PC-9 (cell line): ENCODE measurements at regions not wholly inside any gene's neighbourhood (a gene's known extent, or its start where the extent isn't known, plus 50 kb on each side); places are given as distances from the start of the nearest gene placed in this dataset.

ENCODE experiments used
- BruUV-seq: library from RNA; stranded (reverse); fragments of 400-500 nt; replicated peaks from 2 replicates; lab custom pipeline; 2021; lab: Mats Ljungman, UMichigan
- CTCF ChIA-PET: fragments of 300-600 bp; sonication (Branson Sonifier 250); formaldehyde crosslinking; loops from one replicate; lab custom pipeline; 2022; ENCODE audit warnings: antibody characterized with exemption; lab: Charles Lee
- POLR2A ChIA-PET: fragments of 300-600 bp; sonication (Branson Sonifier 250); formaldehyde crosslinking; loops from one replicate; lab custom pipeline; 2022; ENCODE audit warnings: antibody characterized with exemption; ENCODE audit not compliant: unreplicated experiment; lab: Charles Lee
- DNase-seq, 2 experiments: peaks; one replicate each; pipeline versions ENCODE4 v3.0.0 to v3.0.0-alpha.2; 2015 to 2022; ENCODE audit warnings: mixed read lengths in 1 of 2
- H2AFZ ChIP-seq: fragments of 200-600 bp; sonication (generic); 2 replicates; pipeline ENCODE4 v1.8.1; 2017; ENCODE audit warnings: antibody characterized with exemption
- H3F3A ChIP-seq: fragments of 200-600 bp; sonication (generic); 2 replicates; pipeline ENCODE4 v1.8.1; 2017; ENCODE audit warnings: antibody characterized with exemption, mild to moderate bottlenecking, low read depth; ENCODE audit not compliant: insufficient read depth
- H3K27ac ChIP-seq: fragments of 200-600 bp; sonication (generic); 2 replicates; pipeline ENCODE4 v1.6.1; 2016; ENCODE audit warnings: mixed run types
- H3K27me3 ChIP-seq: fragments of 200-600 bp; sonication (generic); 2 replicates; pipeline ENCODE4 v1.6.1; 2016; ENCODE audit warnings: low read depth, mixed run types; ENCODE audit not compliant: insufficient read depth
- H3K36me3 ChIP-seq: fragments of 200-600 bp; sonication (generic); 2 replicates; pipeline ENCODE4 v1.6.1; 2016; ENCODE audit warnings: low read depth, mixed run types
- H3K4me1 ChIP-seq: fragments of 200-600 bp; sonication (generic); replicated peaks from 2 replicates; pipeline ENCODE4 v1.6.1; 2016; ENCODE audit warnings: mixed run types; ENCODE audit not compliant: insufficient read depth
- H3K4me2 ChIP-seq: fragments of 200-600 bp; sonication (generic); 2 replicates; pipeline ENCODE4 v1.6.1; 2017; ENCODE audit warnings: mixed run types
- H3K4me3 ChIP-seq: fragments of 200-600 bp; sonication (generic); 2 replicates; pipeline ENCODE4 v1.6.1; 2016; ENCODE audit warnings: mixed run types
- H3K79me2 ChIP-seq: fragments of 200-600 bp; sonication (generic); 2 replicates; pipeline ENCODE4 v1.6.1; 2017; ENCODE audit warnings: low read depth, mixed run types
- H3K9me2 ChIP-seq: fragments of 200-600 bp; sonication (generic); 2 replicates; pipeline ENCODE4 v1.8.1; 2017; ENCODE audit warnings: mild to moderate bottlenecking; ENCODE audit not compliant: insufficient read depth
- H3K9me3 ChIP-seq: fragments of 200-600 bp; sonication (generic); 2 replicates; pipeline ENCODE4 v1.8.1; 2016; ENCODE audit warnings: low read depth; ENCODE audit not compliant: insufficient read depth
- H4K20me1 ChIP-seq: fragments of 200-600 bp; sonication (generic); 2 replicates; pipeline ENCODE4 v1.8.1; 2017; ENCODE audit not compliant: insufficient read depth
- EZH2 ChIP-seq: fragments of 200-600 bp; sonication (generic); IDR thresholded peaks from 2 replicates; pipeline ENCODE4 v1.8.0; 2017; ENCODE audit warnings: antibody characterized with exemption, low read depth
- intact Hi-C: fragments of 100-400 bp; cut with micrococcal nuclease; formaldehyde crosslinking; loops from one replicate; pipeline ENCODE4 v1.10.0; 2022; ENCODE audit not compliant: unreplicated experiment
- TF ChIP-seq, protein P1 (sequence below): fragments of 200-600 bp; sonication (generic); conservative IDR thresholded peaks from 2 replicates; pipeline ENCODE4 v1.6.1; 2017; ENCODE audit warnings: mixed run types, antibody characterized with exemption, mild to moderate bottlenecking, moderate library complexity

DNA sequence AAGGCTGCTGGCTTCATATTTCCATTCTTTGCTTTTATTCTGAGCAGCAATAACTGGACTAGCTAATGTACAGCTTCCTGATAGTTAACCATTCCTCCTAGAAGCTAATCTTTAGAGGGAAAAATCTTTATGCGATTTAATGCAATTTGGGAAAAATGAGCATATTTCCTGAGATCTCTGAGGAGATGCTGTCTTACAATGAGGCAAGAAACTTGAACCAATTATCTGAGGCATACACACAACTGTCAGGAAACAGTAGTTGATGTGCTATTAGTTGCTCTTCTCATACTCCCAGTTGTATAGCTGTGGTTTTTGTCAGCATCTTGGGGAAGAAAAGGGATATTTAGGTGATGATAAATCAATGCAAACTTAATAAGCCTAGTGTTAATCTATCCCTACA, 265.9 kb downstream of the NEBL start:
- DNase-seq = no peak
- H3K4me2 ChIP-seq = no peak overlapping the region
- H3K4me3 ChIP-seq = no peak overlapping the region
- ChIA-PET CTCF (no interaction called here), POLR2A (interaction anchor here (0.6 kb wide), 1 partner anchor 1473 kb away, joined by 3 read pairs; no protein-coding TSS in a partner anchor)
- TF ChIP-seq, protein P1, sequence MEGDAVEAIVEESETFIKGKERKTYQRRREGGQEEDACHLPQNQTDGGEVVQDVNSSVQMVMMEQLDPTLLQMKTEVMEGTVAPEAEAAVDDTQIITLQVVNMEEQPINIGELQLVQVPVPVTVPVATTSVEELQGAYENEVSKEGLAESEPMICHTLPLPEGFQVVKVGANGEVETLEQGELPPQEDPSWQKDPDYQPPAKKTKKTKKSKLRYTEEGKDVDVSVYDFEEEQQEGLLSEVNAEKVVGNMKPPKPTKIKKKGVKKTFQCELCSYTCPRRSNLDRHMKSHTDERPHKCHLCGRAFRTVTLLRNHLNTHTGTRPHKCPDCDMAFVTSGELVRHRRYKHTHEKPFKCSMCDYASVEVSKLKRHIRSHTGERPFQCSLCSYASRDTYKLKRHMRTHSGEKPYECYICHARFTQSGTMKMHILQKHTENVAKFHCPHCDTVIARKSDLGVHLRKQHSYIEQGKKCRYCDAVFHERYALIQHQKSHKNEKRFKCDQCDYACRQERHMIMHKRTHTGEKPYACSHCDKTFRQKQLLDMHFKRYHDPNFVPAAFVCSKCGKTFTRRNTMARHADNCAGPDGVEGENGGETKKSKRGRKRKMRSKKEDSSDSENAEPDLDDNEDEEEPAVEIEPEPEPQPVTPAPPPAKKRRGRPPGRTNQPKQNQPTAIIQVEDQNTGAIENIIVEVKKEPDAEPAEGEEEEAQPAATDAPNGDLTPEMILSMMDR = no peak
- TF ChIP-seq EZH2 = no peak
- no peaks in the 10 kb centered on the region for H3K36me3 ChIP-seq
- no peaks in the 10 kb centered on the region for H3F3A ChIP-seq
- H3K79me2 ChIP-seq = no peaks in the 10 kb centered on the region
- H3K9me2 ChIP-seq = no peaks in the 10 kb centered on the region
- H2AFZ ChIP-seq = no peak overlapping the region
- intact Hi-C loops = no loop called here
- H3K27ac ChIP-seq = no peak overlapping the region
- no peaks in the 10 kb centered on the region for H3K9me3 ChIP-seq
- no peaks in the 10 kb centered on the region for H3K4me1 ChIP-seq
- no TSS peak for BruUV-seq
- no peaks in the 10 kb centered on the region for H3K27me3 ChIP-seq
- H4K20me1 ChIP-seq = no peaks in the 10 kb centered on the region

DNA sequence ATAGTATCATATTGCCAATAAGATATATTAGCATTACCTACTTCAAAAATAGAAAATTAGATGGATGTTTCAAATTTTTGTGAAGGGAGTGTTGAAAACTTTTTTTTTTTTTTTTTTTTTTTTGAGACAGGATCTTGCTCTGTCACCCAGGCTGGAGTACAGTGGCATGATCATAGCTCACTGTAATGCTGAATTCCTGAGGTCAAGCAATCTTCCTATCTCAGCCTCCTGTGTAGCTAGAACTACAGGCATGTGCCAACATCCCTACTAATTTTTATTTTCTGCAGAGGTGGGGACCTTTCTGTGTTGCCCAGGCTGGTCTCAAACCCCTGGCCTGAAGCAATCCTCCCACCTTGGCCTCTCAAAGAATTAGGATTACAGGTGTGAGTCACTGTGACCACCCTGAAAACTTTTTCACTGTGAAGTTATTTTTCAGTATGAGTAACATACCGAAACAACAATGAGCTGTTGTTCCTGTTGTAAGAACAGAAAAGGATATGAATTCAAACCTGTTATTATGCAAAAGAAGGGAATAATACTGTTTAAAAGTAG, 266.9 kb downstream of the NEBL start:
- CTCF ChIA-PET = no interaction called here
- Histone ChIP-seq H3K27ac (no peak overlapping the region), H3K27me3 (no peaks in the 10 kb centered on the region), H4K20me1 (no peaks in the 10 kb centered on the region), H3K4me3 (no peak overlapping the region), H3K4me2 (no peak overlapping the region), H3F3A (no peaks in the 10 kb centered on the region), H3K9me3 (no peaks in the 10 kb centered on the region), H3K36me3 (no peaks in the 10 kb centered on the region), H3K4me1 (no peaks in the 10 kb centered on the region), H2AFZ (no peak overlapping the region), H3K79me2 (no peaks in the 10 kb centered on the region), H3K9me2 (no peaks in the 10 kb centered on the region)
- TF ChIP-seq EZH2 = no peak
- TF ChIP-seq, protein P1 = no peak
- BruUV-seq = no TSS peak
- POLR2A ChIA-PET = no interaction called here
- no peak for DNase-seq
- intact Hi-C loops = no loop called here

DNA sequence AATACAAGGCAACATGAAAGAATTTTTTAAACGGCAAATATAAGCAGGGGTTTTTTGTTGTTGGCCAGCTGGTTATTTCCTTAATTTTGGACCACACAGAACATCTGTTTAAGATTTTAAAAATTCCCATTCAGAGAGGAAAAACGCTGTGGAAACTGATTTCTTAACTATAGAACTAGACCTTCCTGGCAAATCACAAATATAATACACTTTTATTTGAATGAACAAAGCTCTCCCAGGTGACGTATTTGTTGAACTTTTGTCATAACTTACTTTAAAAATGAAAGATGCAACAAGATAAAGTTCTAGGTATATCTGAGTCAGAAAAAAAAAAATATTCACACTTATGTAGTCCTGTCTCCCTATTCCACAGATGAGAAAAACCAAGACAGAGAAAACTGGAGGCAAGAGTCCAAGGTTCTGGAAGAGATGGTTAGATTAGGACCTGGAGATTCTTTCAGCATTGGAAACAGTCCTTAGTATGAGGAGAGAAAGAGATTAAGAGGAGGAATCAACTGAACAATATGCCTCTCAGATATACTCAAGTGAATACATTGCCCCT, 269.1 kb downstream of the NEBL start:
- Histone ChIP-seq H3K4me2 (no peak overlapping the region), H3K27me3 (no peaks in the 10 kb centered on the region)
- BruUV-seq = no TSS peak

More for the DNA sequence above, 269.1 kb downstream of the NEBL start:
- POLR2A ChIA-PET = no interaction called here
- no peaks in the 10 kb centered on the region for H3K9me3 ChIP-seq
- no peaks in the 10 kb centered on the region for H3K79me2 ChIP-seq
- H3K9me2 ChIP-seq = no peaks in the 10 kb centered on the region
- H2AFZ ChIP-seq = no peak overlapping the region
- intact Hi-C loops = no loop called here
- no peak overlapping the region for H3K27ac ChIP-seq
- no peak for TF ChIP-seq EZH2
- TF ChIP-seq, protein P1 = no peak
- DNase-seq = no peak
- CTCF ChIA-PET = no interaction called here
- H3F3A ChIP-seq = no peaks in the 10 kb centered on the region
- H4K20me1 ChIP-seq = no peaks in the 10 kb centered on the region
- no peaks in the 10 kb centered on the region for H3K36me3 ChIP-seq
- H3K4me3 ChIP-seq = no peak overlapping the region
- H3K4me1 ChIP-seq = no peaks in the 10 kb centered on the region
